Transverse colon (tissue), 4 donors: ENCODE measurements at regions not wholly inside any gene's neighbourhood (a gene's known extent, or its start where the extent isn't known, plus 50 kb on each side); places are given as distances from the start of the nearest gene placed in this dataset.
"Not testable (repeated sequence)": the region's sequence is repeated elsewhere in the genome, so short reads cannot be mapped to it uniquely, and the experiment has no call there.

Source experiments
- POLR2A ChIP-seq: fragments of 450-650 bp; IDR thresholded peaks from one replicate; pipeline ENCODE4 v1.6.1; 2016; ENCODE audit warnings: antibody characterized with exemption, mild to moderate bottlenecking, moderate library complexity
- POLR2AphosphoS5 ChIP-seq, 3 donors: sonication (generic); formaldehyde crosslinking; IDR thresholded peaks; one replicate each; pipeline ENCODE4 v1.6.1; 2016; ENCODE audit warnings: antibody characterized with exemption in 3 of 3
- TF ChIP-seq, protein P1 (sequence below), 5 experiments: fragments of 200-600 bp in 3 of 5; fragments of 450-650 bp in 2 of 5; sonication (generic) in 3 of 5; IDR thresholded peaks; 1 replicate in 2 of 5; 2 replicates in 3 of 5; pipeline ENCODE4 v1.5.1; 2016 to 2017; ENCODE audit warnings: antibody characterized with exemption in 5 of 5, inconsistent platforms in 3 of 5, mild to moderate bottlenecking in 2 of 5, moderate library complexity in 1 of 5

DNA sequence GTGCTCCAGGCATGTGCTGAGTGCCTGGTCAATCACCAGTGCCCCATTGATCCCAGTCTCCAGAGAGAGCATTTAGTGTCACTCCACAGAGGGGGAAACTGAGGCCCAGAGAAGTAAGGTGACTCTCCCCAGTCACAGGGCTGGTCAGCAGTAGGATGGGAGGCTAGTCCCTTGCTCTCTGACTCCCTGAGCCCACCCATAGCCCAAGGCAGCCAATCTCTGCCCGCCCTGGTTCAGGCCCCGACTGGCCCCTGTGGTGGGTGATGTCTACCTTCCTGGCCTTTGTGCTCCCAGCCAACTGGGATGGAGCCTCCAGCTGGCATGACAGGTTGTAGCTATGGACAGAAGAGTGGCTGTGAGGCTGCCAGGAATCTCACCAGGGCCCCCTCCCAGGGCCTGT is 99.1 kb downstream of the LIMS4 start:
- not testable (repeated sequence) for TF ChIP-seq POLR2AphosphoS5 (IDR thresholded peaks at IDR 0.05); POLR2A
- TF ChIP-seq, protein P1, sequence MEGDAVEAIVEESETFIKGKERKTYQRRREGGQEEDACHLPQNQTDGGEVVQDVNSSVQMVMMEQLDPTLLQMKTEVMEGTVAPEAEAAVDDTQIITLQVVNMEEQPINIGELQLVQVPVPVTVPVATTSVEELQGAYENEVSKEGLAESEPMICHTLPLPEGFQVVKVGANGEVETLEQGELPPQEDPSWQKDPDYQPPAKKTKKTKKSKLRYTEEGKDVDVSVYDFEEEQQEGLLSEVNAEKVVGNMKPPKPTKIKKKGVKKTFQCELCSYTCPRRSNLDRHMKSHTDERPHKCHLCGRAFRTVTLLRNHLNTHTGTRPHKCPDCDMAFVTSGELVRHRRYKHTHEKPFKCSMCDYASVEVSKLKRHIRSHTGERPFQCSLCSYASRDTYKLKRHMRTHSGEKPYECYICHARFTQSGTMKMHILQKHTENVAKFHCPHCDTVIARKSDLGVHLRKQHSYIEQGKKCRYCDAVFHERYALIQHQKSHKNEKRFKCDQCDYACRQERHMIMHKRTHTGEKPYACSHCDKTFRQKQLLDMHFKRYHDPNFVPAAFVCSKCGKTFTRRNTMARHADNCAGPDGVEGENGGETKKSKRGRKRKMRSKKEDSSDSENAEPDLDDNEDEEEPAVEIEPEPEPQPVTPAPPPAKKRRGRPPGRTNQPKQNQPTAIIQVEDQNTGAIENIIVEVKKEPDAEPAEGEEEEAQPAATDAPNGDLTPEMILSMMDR (IDR thresholded peaks at IDR 0.05) = not testable (repeated sequence)
